ENCODE measurements at regions not wholly inside any gene's neighbourhood (a gene's known extent, or its start where the extent isn't known, plus 50 kb on each side); places are given as distances from the start of the nearest gene placed in this dataset.
"Not testable (repeated sequence)": the region's sequence is repeated elsewhere in the genome, so short reads cannot be mapped to it uniquely, and the experiment has no call there.

DNA sequence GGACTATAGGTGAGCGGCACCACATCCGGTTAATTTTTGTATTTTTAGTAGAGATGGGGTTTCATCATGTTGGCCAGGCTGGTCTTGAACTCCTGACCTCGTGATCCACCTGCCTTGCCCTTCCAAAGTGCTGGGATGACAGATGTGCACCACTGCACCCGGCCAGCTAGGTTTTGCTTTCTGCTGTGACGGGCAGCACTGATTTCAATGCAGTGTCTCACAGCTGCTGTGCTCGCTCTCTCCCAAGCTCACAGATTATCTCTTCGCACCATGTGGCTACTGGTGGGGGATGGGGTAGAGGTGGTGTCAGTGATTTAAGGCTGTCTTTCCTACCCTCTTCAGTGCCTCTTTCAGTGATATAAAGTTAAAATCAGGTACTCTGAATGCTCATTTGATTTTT, 909.1 kb downstream of the TRHDE start:
- DNase-seq (ENCODE audit: insufficient read length, low spot score), result no peak
- no peak for FAIRE-seq

DNA sequence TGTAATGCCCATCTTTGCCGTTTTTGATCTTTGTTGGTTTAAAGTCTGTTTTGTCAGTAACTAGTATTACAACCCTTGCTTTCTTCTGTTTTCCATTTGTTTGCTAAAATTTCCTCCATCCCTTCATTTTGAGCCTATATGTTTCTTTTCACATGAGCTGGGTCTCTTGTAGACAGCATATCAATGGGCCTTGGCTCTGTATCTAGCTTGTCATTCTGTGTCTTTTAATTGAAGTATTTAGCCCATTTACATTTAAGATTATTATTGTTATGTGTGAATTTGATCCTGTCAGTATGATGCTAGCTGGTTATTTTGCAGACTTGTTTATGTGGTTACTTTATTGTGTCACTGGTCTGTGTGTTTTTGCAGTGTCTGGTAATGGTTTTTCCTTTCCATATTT, 913.2 kb downstream of the TRHDE start:
- DNase-seq (ENCODE audit: insufficient read length, low spot score) (no peak), FAIRE-seq (no peak)

DNA sequence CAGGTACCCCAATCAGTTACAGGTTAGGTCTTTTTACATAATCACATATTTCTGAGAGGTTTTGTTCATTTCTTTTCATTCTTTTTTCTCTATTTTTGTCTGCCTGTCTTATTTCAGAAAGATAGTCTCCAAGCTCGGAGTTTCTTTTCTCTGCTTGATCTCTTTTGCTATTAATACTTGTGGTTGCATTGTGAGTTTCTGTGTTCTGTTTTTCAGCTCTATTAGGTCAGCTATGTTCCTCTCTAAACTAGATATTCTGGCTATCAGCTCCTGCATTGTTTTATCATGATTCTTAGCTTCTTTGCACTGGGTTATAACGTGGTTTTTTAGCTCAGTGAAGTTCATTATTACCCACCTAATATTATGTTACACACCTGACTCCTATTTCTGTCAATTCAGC, 914.1 kb downstream of the TRHDE start:
- FAIRE-seq, result no peak
- DNase-seq (ENCODE audit: insufficient read length, low spot score), result no peak

DNA sequence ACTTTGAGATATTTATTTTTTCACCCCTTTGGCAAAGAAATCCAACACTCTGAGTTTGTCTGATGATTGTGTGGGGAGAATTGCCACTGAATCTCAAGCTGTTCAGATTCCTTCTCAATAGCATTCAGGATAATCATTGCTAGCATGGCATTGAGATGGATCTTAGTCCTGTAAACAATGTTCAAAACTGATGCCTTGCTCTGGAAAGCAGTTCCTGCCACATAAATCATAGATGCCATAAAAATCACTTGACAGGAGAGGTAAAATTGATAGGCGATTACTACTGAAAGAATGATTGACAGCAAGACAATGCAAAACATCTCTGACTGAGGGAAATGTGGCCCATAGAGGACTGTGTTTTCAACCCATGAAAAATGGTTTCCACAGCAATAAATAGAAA, 915.6 kb downstream of the TRHDE start:
- no peak for FAIRE-seq
- DNase-seq (ENCODE audit: insufficient read length, low spot score), result no peak

DNA sequence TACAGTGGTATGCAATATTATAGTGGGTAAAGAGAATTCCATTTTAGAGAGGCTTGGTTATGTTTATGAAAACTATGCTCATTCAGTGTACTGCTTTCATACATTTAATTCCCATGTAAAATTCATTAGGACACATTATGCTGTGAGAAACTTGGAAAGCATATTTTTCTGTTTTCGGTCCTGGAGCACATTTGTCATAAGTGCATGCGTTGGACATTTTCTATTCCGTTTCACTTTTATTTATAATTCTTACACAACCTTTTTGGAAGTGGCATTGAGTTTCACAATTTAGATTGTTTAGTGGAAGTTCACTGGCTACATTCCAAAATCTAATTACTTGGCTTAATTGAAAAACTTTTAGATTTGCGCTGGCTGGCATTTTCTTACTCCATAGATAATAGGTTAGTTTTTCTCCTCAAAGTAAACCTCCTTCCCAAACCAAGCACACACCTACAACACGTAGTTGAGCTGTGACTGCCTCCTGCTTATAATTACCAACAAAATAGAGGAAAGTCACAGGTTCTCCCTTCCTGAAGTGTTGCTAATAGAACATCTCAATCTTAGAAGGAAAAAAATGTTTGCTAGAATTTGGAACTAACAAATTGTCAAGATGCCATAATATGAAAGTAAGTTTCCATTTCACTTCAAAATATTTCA, 938.5 kb downstream of the TRHDE start:
- FAIRE-seq, result no peak
- DNase-seq (ENCODE audit: insufficient read length, low spot score), result no peak

DNA sequence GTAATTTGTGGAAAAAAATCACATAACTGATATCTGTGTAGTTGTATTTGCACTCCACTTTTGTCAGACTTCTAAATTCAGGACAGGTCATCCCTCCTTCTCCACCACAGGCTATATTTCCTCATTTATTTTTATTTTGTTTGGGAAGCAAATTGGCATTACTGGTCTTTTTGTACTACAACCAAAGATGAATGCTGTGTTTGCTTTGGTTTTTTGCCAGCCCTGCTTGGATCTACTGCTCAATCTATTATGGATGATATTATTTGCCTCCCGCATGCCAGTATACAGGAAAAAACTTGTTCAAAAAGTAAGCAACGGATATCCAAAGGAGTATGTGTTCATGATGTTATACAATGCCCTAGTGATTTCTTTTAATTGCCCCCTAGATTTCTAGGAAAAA, 948.8 kb downstream of the TRHDE start:
- FAIRE-seq (no peak), DNase-seq (ENCODE audit: insufficient read length, low spot score) (no peak)

DNA sequence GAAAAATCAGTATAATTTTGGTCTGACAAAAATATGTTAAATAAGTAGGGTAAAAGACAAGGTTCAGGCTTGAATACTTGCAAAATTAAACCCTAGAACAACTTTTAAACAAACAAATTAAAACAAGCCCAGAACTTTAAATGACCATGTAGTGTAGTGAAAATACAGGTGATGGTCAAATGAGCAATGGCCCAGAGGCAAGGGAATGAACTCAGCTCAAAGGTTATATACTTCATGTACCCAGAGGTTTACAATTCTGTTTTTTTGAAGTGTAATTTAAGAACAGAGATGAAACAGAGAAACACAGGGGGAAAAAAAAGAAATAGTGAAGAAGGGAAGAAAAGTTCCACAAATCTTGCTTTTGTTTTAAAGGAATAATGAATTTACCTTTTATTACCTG, 949.2 kb downstream of the TRHDE start:
- no peak for DNase-seq (ENCODE audit: insufficient read length, low spot score)
- no peak for FAIRE-seq

DNA sequence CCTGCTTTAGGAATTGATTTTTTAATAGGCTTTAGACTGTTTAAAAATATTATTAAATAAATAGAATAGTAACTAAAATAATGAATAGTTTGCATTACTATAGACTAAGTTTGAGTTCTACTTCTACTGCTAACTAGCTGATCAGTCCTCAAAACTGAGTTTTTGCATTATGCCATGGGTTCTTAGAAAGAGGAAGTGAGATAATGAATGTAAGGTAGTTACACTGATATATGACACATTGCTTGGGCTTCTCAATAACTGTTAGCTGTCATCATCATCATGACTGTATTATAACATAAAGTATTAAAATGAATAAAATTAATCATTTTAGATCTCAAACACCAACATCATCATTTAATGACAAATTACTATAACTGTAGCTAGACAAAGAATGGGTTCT, 949.7 kb downstream of the TRHDE start:
- FAIRE-seq (no peak), DNase-seq (ENCODE audit: insufficient read length, low spot score) (no peak)

DNA sequence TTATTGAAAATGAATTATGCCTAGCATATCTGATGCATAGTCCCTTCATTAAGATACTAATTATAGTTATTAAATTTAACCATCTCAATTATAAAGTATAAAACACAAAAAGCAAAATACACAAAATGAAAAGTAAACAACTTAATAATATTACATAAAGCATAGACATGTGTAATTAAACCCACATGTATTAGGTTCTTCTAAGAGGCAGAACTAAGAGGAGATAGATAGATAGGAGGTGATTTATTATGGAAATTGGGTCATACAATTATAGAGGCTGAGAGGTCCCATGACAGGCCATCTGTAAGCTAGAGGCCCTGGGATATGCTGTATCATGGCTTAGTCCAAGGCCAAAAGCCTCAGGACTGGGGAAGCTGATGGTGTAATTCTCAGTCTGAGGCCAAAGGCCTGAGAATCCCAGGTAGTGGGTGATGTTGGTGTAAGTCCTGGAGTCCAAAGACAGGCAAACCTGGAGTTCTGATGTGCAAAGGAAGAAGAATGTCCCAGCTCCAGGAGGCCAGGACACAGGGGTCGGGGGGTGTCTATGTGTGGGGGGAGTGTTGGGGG, 953.3 kb downstream of the TRHDE start:
- FAIRE-seq (no peak), DNase-seq (ENCODE audit: insufficient read length, low spot score) (no peak)

DNA sequence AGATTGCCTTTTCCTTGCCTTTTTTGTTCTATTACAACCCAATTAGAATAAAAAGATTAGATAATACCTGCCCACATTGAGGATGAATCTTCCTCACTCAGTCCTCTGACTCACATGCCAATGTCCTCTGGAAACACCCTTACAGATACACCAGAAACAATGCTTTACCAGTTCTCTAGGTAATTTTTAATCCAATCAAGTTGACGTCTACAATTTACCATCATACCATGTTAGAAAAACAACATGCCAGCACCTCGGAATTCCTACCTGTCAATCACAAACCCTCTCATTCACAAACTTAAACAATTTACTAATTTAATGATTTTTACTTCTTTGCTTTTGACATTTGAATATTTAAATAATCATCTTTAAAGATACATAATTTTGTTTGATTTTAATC, 953.8 kb downstream of the TRHDE start:
- no peak for FAIRE-seq
- no peak for DNase-seq (ENCODE audit: insufficient read length, low spot score)

DNA sequence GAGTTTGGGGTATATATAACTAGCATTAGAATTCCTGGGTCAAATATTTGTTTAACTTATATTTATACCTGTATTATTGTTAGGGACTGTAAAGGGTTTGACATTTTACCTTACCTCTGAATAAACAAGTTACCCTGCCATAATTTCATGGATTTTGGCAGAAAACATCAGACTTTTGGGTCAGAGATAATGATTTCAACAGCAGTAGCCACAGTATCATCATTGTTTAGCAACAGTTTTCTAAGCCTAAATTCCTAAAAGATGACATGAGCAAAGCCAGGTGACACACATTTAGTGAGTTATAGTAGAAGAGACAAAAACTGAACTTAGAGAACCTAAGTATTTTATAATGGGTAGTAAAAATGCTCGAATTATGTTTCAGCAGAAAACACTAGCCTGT, 954.4 kb downstream of the TRHDE start:
- FAIRE-seq (no peak), DNase-seq (ENCODE audit: insufficient read length, low spot score) (no peak)

DNA sequence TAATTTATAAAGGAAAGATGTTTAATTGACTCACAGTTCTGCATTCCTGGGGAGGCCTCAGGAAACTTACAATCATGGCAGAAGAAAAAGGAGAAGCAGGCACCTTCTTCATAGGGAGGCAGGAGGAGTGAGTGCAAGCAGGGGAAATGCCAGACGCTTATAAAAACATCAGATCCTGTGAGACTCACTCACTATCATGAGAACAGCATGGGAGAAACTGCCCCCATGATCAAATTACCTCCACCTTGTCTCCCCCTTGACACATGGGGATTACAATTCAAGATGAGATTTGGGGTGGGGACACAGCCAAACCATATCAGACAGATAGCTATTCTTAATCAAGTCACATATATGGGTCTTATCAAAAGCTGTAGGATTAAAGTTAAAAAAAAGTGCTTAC, 956.7 kb downstream of the TRHDE start:
- not testable (repeated sequence) for FAIRE-seq; DNase-seq (ENCODE audit: insufficient read length, low spot score)

DNA sequence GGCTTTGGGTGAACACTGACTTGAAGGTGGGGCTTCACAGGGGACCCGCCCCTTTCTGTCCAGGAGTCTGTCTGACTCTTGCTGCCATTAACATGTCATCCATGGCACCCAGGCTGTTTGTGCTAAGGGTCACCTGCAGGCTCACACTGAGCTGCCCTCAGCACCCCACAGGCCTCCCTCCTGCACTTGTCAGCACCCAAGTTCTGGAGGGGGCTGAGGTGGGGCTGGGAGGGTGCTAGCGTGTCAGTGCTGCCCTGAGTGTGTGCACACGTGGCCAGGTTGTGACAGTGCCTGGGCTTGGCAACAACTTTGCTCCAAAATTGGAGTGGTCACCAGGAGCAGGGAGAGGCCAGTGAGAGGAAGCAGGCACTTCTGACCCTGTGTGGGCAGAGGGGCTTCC, 963.2 kb downstream of the TRHDE start:
- DNase-seq (ENCODE audit: insufficient read length, low spot score) (no peak), FAIRE-seq (no peak)

DNA sequence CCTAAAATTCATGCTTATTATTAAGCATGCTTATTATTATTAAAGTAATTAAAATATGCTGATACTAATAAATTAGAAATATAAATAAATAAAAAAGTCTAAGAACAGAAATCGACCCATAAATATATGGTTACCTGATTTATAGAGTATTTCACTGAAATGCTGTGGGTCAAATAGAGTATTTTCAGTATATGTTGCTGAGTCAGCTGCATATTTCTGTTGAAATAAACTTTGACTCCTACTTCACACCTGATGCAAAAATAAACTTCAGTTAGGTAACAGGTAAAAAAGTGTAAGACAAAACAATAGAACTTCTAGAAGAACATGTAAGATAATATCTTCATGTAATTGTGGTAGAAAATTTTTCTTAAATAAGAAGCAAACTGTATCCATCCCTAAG, 967.9 kb downstream of the TRHDE start:
- FAIRE-seq (no peak), DNase-seq (ENCODE audit: insufficient read length, low spot score) (no peak)

DNA sequence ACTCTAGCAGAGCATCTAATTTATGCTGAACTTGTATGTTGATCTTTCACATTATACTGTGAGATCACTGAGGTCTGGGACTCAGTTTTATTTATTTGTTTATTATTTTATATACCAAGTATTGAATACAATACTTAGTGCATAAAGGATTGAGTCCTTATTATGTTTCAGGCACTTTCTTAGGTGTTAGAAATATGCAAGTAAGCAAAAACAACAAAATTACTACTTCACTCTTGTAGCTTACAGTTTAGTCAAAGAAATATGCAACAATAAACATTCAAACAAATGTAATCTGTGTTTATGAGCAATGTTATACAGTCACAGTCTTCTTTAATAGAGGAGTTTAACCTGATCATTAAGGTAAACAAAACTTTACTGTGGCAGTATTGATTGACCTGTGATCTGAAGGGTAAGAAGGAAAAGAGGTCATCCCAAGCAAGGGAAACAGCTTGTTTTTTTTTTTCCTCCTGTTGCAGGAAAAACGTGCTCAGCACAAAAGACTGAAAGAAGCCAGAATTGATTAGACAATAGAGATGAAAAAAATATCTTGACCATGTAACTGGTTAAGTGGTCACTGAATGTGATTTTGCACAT, 990.7 kb downstream of the TRHDE start:
- FAIRE-seq (no peak), DNase-seq (ENCODE audit: insufficient read length, low spot score) (no peak)

DNA sequence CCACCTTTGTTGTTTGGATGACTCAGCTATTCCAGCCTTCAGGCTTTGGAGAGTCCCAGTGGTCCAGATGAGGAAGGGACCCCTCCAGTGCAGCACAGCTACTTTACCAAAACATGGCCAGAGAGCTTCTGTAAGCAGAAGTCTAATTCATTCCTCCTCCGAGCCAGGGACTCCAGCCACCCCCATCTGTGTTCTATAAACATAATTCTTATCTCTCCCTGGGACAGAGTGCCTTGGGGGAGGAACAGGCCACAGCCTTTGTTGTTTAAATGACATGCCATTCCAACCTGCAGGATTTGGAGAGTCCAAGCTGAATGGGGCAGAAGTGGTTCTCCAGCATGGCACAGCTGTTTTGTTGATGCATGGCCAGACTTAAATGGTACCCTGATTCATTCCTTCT, 994.0 kb downstream of the TRHDE start:
- no peak for DNase-seq (ENCODE audit: insufficient read length, low spot score)
- no peak for FAIRE-seq

DNA sequence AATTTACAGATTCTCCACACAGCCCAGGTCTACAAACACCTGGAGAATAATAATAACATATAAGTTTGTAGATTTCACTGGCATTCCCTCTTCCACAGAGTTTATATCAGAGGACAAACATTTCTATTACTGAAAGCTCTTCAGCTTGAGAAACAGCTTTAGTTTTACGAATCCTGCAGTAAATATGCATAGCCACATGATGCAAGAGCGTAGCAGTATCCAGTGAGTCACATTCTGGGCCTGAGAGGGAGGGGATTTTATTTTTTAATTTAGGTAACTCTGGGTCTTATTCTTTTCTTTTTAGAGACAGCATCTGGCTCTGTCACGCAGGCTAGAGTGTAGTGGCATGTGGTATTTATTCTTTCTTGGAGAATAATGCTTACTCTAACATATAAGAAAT, 1002.8 kb downstream of the TRHDE start:
- no peak for FAIRE-seq
- no peak for DNase-seq (ENCODE audit: insufficient read length, low spot score)

DNA sequence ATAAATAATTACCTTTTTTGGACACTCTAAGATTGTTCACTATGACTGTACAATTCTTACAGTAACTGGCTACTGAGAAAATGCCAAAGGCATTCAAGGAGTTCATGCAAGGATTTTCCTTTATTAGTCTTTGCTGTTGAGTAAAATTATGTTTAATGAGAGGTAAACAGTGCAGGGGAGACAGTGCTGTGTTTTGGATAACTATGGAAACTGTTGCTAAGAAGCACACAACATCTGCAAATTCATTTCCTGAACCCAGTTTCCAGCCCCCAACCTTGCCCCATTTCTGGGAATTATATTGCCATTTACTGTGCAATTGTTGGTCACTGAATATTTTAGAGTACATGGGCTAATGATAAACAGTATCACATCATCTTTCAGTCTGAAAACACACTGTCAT, 1005.8 kb downstream of the TRHDE start:
- DNase-seq (ENCODE audit: insufficient read length, low spot score) (no peak), FAIRE-seq (no peak)

DNA sequence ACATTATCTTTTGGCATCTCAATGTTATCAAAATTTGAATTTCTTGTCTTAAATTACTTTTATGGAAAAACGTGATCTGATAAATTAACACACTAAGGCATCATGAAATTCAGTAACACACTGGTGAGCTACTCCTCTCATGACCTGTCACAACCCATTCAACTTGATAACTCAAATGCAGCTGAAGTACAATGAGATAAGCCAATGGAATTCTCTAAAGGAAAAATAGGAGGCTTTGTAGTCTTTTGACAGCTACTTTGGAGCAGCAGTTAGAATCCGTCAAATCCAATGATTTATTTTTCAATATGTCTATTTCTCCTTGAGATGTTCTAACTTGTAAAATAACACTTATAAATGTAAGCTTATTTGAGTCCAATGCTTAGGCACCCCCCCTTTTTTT, 1029.4 kb downstream of the TRHDE start:
- no peak for FAIRE-seq
- DNase-seq (ENCODE audit: insufficient read length, low spot score), result no peak

DNA sequence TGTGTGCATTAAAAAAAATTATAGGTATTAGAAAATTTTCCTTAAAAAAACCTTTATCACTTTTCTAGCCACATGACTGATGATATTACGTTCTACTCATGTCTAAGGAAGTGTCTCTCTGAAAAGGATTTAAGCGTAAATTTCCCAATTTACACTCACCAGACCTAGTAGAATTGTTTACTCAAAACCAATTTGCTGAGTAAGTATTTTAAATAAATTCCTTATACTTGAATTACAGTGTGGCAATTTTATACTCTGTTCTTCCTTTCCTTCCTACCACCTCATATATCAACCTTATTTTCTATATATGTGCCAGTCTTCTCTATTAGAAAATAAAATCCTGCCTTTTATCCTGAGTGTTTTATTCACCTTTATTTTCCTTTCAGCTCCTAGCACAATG, 1035.1 kb downstream of the TRHDE start:
- FAIRE-seq (no peak), DNase-seq (ENCODE audit: insufficient read length, low spot score) (no peak)

DNA sequence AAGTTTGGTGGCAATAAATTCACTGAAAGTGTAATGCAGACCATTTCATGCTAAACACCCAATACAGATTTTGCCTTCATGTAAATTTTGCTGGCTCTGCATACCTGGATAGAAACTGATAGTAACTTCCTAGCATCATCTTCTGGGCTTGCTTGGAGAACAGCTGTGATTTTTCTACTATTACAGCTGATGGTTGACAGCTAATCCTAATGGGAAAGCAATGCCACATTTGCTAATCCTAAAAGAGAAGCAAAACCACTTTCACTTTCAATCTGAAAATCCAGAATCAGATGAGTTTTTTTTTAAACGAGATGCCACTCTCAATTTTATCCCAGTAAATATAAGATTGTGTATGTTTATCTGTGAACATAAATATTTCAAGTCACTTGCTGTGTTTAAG, 1035.9 kb downstream of the TRHDE start:
- FAIRE-seq (no peak), DNase-seq (ENCODE audit: insufficient read length, low spot score) (peak; percentile 1)

DNA sequence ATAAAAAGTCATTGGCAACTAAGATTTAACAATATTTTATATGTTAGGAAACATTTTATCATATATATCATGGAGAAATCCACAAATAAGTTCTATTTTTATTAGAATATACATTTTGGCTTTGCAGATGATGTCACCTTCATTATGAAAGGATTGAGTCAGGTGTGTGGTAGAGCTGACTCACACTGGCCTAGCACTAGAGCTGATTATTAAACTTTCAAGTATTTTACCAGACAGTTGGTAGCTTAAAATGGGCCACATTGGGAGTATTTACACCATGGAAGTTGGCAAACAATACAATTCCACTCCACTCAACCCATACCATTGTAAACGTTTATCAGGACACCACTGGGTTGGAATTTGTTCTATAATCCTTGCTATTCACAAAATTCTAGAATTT, 1036.6 kb downstream of the TRHDE start:
- no peak for DNase-seq (ENCODE audit: insufficient read length, low spot score)
- no peak for FAIRE-seq

DNA sequence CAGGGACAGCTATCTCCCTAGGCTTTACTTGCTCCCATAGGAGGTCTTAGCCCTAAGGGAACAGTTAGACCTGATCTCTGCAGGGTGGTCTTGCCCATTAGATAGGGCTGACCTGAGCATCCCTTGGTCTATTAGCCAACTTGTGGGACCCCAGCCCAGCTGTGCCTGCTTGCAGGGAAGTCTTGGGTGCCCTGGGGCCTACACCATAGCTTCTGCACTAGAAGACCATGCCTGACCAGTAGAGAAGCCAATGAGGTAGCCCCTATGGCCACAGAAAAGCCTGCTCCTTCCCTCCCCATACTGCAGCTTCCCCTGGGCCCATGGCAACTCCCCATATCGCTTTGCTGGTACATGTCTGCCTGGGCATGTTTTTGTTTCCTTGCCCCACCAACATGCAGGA, 1049.1 kb downstream of the TRHDE start:
- DNase-seq (ENCODE audit: insufficient read length, low spot score), result no peak
- no peak for FAIRE-seq

Measured in HTR-8/SVneo (cell line).